ENCODE measurements at regions not wholly inside any gene's neighbourhood (a gene's known extent, or its start where the extent isn't known, plus 50 kb on each side); places are given as distances from the start of the nearest gene placed in this dataset.

GRCh38 chr5:102654559-102655349 is 100.4 kb upstream of the PAM start:
- TF ChIP-seq EZH2 (IDR thresholded peaks at IDR 0.05; ENCODE audit: insufficient read depth, poor library complexity, severe bottlenecking) (no peak), EZH2phosphoT487 (IDR thresholded peaks at IDR 0.05; ENCODE audit: insufficient read depth, low read depth) (no peak)
